ENCODE measurements at regions not wholly inside any gene's neighbourhood (a gene's known extent, or its start where the extent isn't known, plus 50 kb on each side); places are given as distances from the start of the nearest gene placed in this dataset.

DNA sequence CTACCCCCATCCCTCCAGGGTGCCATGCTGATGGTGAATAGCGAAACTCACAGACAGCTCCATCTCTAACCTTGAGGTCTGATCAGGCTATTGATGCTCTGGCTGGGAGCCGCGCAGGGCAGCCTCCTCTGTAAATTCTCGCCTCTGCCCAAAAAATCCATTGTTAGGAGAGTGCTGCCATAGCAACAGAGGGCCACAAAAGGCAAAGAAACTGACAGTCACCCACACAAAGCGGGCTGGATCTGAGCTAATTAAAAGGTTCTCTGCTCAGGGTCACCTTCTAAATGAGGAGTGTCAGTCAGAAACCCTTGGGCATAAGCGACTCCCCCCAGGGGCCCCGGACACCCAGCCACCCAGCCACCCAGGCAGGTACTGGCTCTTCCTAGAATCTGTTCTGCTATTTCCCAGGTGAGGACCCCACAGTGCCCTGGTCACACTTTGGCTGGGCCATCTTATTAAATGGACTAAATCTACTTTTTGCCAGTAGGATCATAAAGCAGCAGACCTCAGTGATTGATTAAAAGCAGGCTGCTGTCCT lies 126.7 kb downstream of the MED10 start:
- TF ChIP-seq, protein P1, sequence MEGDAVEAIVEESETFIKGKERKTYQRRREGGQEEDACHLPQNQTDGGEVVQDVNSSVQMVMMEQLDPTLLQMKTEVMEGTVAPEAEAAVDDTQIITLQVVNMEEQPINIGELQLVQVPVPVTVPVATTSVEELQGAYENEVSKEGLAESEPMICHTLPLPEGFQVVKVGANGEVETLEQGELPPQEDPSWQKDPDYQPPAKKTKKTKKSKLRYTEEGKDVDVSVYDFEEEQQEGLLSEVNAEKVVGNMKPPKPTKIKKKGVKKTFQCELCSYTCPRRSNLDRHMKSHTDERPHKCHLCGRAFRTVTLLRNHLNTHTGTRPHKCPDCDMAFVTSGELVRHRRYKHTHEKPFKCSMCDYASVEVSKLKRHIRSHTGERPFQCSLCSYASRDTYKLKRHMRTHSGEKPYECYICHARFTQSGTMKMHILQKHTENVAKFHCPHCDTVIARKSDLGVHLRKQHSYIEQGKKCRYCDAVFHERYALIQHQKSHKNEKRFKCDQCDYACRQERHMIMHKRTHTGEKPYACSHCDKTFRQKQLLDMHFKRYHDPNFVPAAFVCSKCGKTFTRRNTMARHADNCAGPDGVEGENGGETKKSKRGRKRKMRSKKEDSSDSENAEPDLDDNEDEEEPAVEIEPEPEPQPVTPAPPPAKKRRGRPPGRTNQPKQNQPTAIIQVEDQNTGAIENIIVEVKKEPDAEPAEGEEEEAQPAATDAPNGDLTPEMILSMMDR (IDR thresholded peaks at IDR 0.05): no peak
- no peak for TF ChIP-seq POLR2A (IDR thresholded peaks at IDR 0.05)

All from adrenal gland (tissue), 5 donors.